Right lobe of liver (tissue), 4 donors: ENCODE measurements at regions not wholly inside any gene's neighbourhood (a gene's known extent, or its start where the extent isn't known, plus 50 kb on each side); places are given as distances from the start of the nearest gene placed in this dataset.

Experiments used
- POLR2A ChIP-seq: fragments of 450-650 bp; IDR thresholded peaks from one replicate; pipeline ENCODE4 v1.6.1; 2017; ENCODE audit warnings: antibody characterized with exemption, mild to moderate bottlenecking
- TF ChIP-seq, protein P1 (sequence below), 4 donors: fragments of 200-600 bp in 3 of 4; fragments of 450-650 bp in 1 of 4; IDR thresholded peaks; one replicate each; pipeline versions ENCODE4 v1.5.1 to v1.8.0; 2016 to 2022; ENCODE audit warnings: antibody characterized with exemption in 4 of 4, mild to moderate bottlenecking in 2 of 4
- donor health status: DM: no; HTN: no; CAD: no.
- donor health status: DM: no; HTN: no; CAD: no.
- donor health status: DM: no; HTN: yes; CAD: no.

DNA sequence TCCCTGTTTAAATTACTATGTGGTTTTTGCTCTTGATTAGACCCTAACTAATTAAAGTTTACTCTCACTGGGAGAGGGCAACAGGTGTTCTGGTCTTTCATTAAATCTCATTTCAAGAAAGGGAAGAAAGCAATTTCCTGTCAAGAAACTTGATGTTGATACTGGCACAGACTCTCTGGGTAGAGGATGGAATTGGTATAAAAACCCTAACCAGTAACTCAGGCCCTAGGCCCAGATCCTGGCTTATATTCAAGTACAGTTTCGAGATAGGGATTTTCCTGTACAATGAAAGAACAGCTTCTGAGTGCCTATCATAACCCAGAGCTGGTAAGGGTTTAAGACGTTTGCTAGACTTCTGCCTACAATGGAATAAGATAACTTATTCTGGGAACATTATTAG, 61.6 kb upstream of the ACYP2 start:
- TF ChIP-seq, protein P1, sequence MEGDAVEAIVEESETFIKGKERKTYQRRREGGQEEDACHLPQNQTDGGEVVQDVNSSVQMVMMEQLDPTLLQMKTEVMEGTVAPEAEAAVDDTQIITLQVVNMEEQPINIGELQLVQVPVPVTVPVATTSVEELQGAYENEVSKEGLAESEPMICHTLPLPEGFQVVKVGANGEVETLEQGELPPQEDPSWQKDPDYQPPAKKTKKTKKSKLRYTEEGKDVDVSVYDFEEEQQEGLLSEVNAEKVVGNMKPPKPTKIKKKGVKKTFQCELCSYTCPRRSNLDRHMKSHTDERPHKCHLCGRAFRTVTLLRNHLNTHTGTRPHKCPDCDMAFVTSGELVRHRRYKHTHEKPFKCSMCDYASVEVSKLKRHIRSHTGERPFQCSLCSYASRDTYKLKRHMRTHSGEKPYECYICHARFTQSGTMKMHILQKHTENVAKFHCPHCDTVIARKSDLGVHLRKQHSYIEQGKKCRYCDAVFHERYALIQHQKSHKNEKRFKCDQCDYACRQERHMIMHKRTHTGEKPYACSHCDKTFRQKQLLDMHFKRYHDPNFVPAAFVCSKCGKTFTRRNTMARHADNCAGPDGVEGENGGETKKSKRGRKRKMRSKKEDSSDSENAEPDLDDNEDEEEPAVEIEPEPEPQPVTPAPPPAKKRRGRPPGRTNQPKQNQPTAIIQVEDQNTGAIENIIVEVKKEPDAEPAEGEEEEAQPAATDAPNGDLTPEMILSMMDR (IDR thresholded peaks at IDR 0.05) = no peak
- no peak for TF ChIP-seq POLR2A
